ENCODE measurements at regions not wholly inside any gene's neighbourhood (a gene's known extent, or its start where the extent isn't known, plus 50 kb on each side); places are given as distances from the start of the nearest gene placed in this dataset.

- no peak overlapping the region for H2BK5ac ChIP-seq (ENCODE audit: low read length)
- WGBS (ENCODE audit: extremely low coverage, insufficient coverage, low lambda C conversion rate): no CpG with 5 or more reads among the region's 6 CpGs
Measured at GRCh38 chr10:8534096-8534495, 479.6 kb downstream of the GATA3 start.

GRCh38 chr10:8534891-8535290, 480.4 kb downstream of the GATA3 start:
- no peak overlapping the region for H4K5ac ChIP-seq (ENCODE audit: low read length)
- H3K79me2 ChIP-seq (ENCODE audit: control insufficient read depth, insufficient read depth, low read length): no peaks in the 10 kb centered on the region
- no peak overlapping the region for H3K4me3 ChIP-seq (ENCODE audit: low read length)
- H2BK120ac ChIP-seq (ENCODE audit: low read depth, low read length): no peak overlapping the region
- H3K23ac ChIP-seq (ENCODE audit: low read length): no peak overlapping the region
- no peak overlapping the region for H3K56ac ChIP-seq (ENCODE audit: low read length)
- no peak overlapping the region for H2BK15ac ChIP-seq (replicated peaks; ENCODE audit: low read depth)
- H4K8ac ChIP-seq (ENCODE audit: low read depth, low read length): no peak overlapping the region
- H2AK5ac ChIP-seq (ENCODE audit: low read length): no peak overlapping the region
- H3K4ac ChIP-seq (ENCODE audit: low read depth, low read length): no peak overlapping the region
- no peak overlapping the region for H3K27ac ChIP-seq (ENCODE audit: low read depth, low read length)
- H3K36me3 ChIP-seq (ENCODE audit: control insufficient read depth, insufficient read depth, low read length): no peaks in the 10 kb centered on the region
- H3K4me2 ChIP-seq (ENCODE audit: low read length): no peak overlapping the region
- no peaks in the 10 kb centered on the region for H3K27me3 ChIP-seq (ENCODE audit: insufficient read depth, low read length, poor library complexity)
- no peaks in the 10 kb centered on the region for H3K79me1 ChIP-seq (ENCODE audit: low read length)
- no peak overlapping the region for H3K18ac ChIP-seq (ENCODE audit: low read length)
- no peak overlapping the region for H3K9ac ChIP-seq (ENCODE audit: low read length)
- DNase-seq: no peak
- no peak overlapping the region for H2BK5ac ChIP-seq (ENCODE audit: low read length)
- H3K4me1 ChIP-seq (ENCODE audit: control insufficient read depth, low read depth, low read length): no peaks in the 10 kb centered on the region
- WGBS (ENCODE audit: extremely low coverage, insufficient coverage, low lambda C conversion rate): no CpG with 5 or more reads among the region's 4 CpGs

More at GRCh38 chr10:8534096-8534495, 479.6 kb downstream of the GATA3 start:
- Histone ChIP-seq H3K79me2 (ENCODE audit: control insufficient read depth, insufficient read depth, low read length) (no peaks in the 10 kb centered on the region), H2AK5ac (ENCODE audit: low read length) (no peak overlapping the region), H4K8ac (ENCODE audit: low read depth, low read length) (no peak overlapping the region), H3K23ac (ENCODE audit: low read length) (no peak overlapping the region), H2BK15ac (replicated peaks; ENCODE audit: low read depth) (no peak overlapping the region), H3K56ac (ENCODE audit: low read length) (no peak overlapping the region), H4K5ac (ENCODE audit: low read length) (no peak overlapping the region), H3K18ac (ENCODE audit: low read length) (no peak overlapping the region), H3K4me1 (ENCODE audit: control insufficient read depth, low read depth, low read length) (no peaks in the 10 kb centered on the region), H3K4me2 (ENCODE audit: low read length) (no peak overlapping the region), H3K27ac (ENCODE audit: low read depth, low read length) (no peak overlapping the region), H3K79me1 (ENCODE audit: low read length) (no peaks in the 10 kb centered on the region), H2BK120ac (ENCODE audit: low read depth, low read length) (no peak overlapping the region), H3K9ac (ENCODE audit: low read length) (no peak overlapping the region), H3K36me3 (ENCODE audit: control insufficient read depth, insufficient read depth, low read length) (no peaks in the 10 kb centered on the region), H3K4ac (ENCODE audit: low read depth, low read length) (no peak overlapping the region), H3K27me3 (ENCODE audit: insufficient read depth, low read length, poor library complexity) (no peaks in the 10 kb centered on the region), H3K4me3 (ENCODE audit: low read length) (no peak overlapping the region)
- DNase-seq: no peak

- H3K56ac ChIP-seq (ENCODE audit: low read length): no peak overlapping the region
- H2BK120ac ChIP-seq (ENCODE audit: low read depth, low read length): no peak overlapping the region
- no peaks in the 10 kb centered on the region for H3K79me2 ChIP-seq (ENCODE audit: control insufficient read depth, insufficient read depth, low read length)
- no CpG with 5 or more reads among the region's 3 CpGs for WGBS (ENCODE audit: extremely low coverage, insufficient coverage, low lambda C conversion rate)
- H3K36me3 ChIP-seq (ENCODE audit: control insufficient read depth, insufficient read depth, low read length): no peaks in the 10 kb centered on the region
- H4K5ac ChIP-seq (ENCODE audit: low read length): no peak overlapping the region
- no peak overlapping the region for H2BK15ac ChIP-seq (replicated peaks; ENCODE audit: low read depth)
- no peak overlapping the region for H3K4me3 ChIP-seq (ENCODE audit: low read length)
- H3K23ac ChIP-seq (ENCODE audit: low read length): no peak overlapping the region
- H3K4ac ChIP-seq (ENCODE audit: low read depth, low read length): no peak overlapping the region
- no peak overlapping the region for H4K8ac ChIP-seq (ENCODE audit: low read depth, low read length)
- no peak overlapping the region for H2BK5ac ChIP-seq (ENCODE audit: low read length)
- no peaks in the 10 kb centered on the region for H3K79me1 ChIP-seq (ENCODE audit: low read length)
- no peak overlapping the region for H2AK5ac ChIP-seq (ENCODE audit: low read length)
- H3K4me1 ChIP-seq (ENCODE audit: control insufficient read depth, low read depth, low read length): no peaks in the 10 kb centered on the region
- no peak overlapping the region for H3K9ac ChIP-seq (ENCODE audit: low read length)
- no peak overlapping the region for H3K4me2 ChIP-seq (ENCODE audit: low read length)
- DNase-seq: no peak
- no peak overlapping the region for H3K27ac ChIP-seq (ENCODE audit: low read depth, low read length)
- H3K27me3 ChIP-seq (ENCODE audit: insufficient read depth, low read length, poor library complexity): no peaks in the 10 kb centered on the region
- no peak overlapping the region for H3K18ac ChIP-seq (ENCODE audit: low read length)
Measured at GRCh38 chr10:8539056-8539455, 484.6 kb downstream of the GATA3 start.

- no peak overlapping the region for H3K4me2 ChIP-seq (ENCODE audit: low read length)
- H3K27me3 ChIP-seq (ENCODE audit: insufficient read depth, low read length, poor library complexity): no peaks in the 10 kb centered on the region
- no peak overlapping the region for H3K9ac ChIP-seq (ENCODE audit: low read length)
- no peak overlapping the region for H2AK5ac ChIP-seq (ENCODE audit: low read length)
- no peak overlapping the region for H4K8ac ChIP-seq (ENCODE audit: low read depth, low read length)
- H3K4me1 ChIP-seq (ENCODE audit: control insufficient read depth, low read depth, low read length): no peaks in the 10 kb centered on the region
- DNase-seq: no peak
- H3K36me3 ChIP-seq (ENCODE audit: control insufficient read depth, insufficient read depth, low read length): no peaks in the 10 kb centered on the region
- no peak overlapping the region for H3K27ac ChIP-seq (ENCODE audit: low read depth, low read length)
- no peak overlapping the region for H4K5ac ChIP-seq (ENCODE audit: low read length)
- no peak overlapping the region for H3K18ac ChIP-seq (ENCODE audit: low read length)
- no peaks in the 10 kb centered on the region for H3K79me1 ChIP-seq (ENCODE audit: low read length)
- H3K56ac ChIP-seq (ENCODE audit: low read length): no peak overlapping the region
- H3K23ac ChIP-seq (ENCODE audit: low read length): no peak overlapping the region
- H2BK5ac ChIP-seq (ENCODE audit: low read length): no peak overlapping the region
- no peak overlapping the region for H3K4ac ChIP-seq (ENCODE audit: low read depth, low read length)
- H2BK120ac ChIP-seq (ENCODE audit: low read depth, low read length): no peak overlapping the region
- no peaks in the 10 kb centered on the region for H3K79me2 ChIP-seq (ENCODE audit: control insufficient read depth, insufficient read depth, low read length)
- H2BK15ac ChIP-seq (replicated peaks; ENCODE audit: low read depth): no peak overlapping the region
- no peak overlapping the region for H3K4me3 ChIP-seq (ENCODE audit: low read length)
- WGBS (ENCODE audit: extremely low coverage, insufficient coverage, low lambda C conversion rate): no CpG with 5 or more reads among the region's 3 CpGs
Measured at GRCh38 chr10:8543361-8544056, 489.0 kb downstream of the GATA3 start.

GRCh38 chr10:8544057-8544380, 489.5 kb downstream of the GATA3 start:
- no peak overlapping the region for H3K4me2 ChIP-seq (ENCODE audit: low read length)
- H3K4ac ChIP-seq (ENCODE audit: low read depth, low read length): no peak overlapping the region
- H3K56ac ChIP-seq (ENCODE audit: low read length): no peak overlapping the region
- H3K18ac ChIP-seq (ENCODE audit: low read length): no peak overlapping the region
- no peak overlapping the region for H3K9ac ChIP-seq (ENCODE audit: low read length)
- DNase-seq: no peak
- no peak overlapping the region for H2BK120ac ChIP-seq (ENCODE audit: low read depth, low read length)
- H3K27ac ChIP-seq (ENCODE audit: low read depth, low read length): no peak overlapping the region
- no peak overlapping the region for H2BK15ac ChIP-seq (replicated peaks; ENCODE audit: low read depth)
- H4K8ac ChIP-seq (ENCODE audit: low read depth, low read length): no peak overlapping the region
- no peak overlapping the region for H2BK5ac ChIP-seq (ENCODE audit: low read length)
- no peak overlapping the region for H4K5ac ChIP-seq (ENCODE audit: low read length)
- H3K4me1 ChIP-seq (ENCODE audit: control insufficient read depth, low read depth, low read length): no peaks in the 10 kb centered on the region
- no peak overlapping the region for H3K23ac ChIP-seq (ENCODE audit: low read length)
- H3K27me3 ChIP-seq (ENCODE audit: insufficient read depth, low read length, poor library complexity): no peaks in the 10 kb centered on the region
- H2AK5ac ChIP-seq (ENCODE audit: low read length): no peak overlapping the region
- H3K4me3 ChIP-seq (ENCODE audit: low read length): no peak overlapping the region
- no peaks in the 10 kb centered on the region for H3K79me2 ChIP-seq (ENCODE audit: control insufficient read depth, insufficient read depth, low read length)
- WGBS (ENCODE audit: extremely low coverage, insufficient coverage, low lambda C conversion rate): no CpG with 5 or more reads among the region's 2 CpGs
- no peaks in the 10 kb centered on the region for H3K36me3 ChIP-seq (ENCODE audit: control insufficient read depth, insufficient read depth, low read length)
- H3K79me1 ChIP-seq (ENCODE audit: low read length): no peaks in the 10 kb centered on the region

GRCh38 chr10:8544500-8544899, 490.0 kb downstream of the GATA3 start:
- no peak overlapping the region for H3K4me2 ChIP-seq (ENCODE audit: low read length)
- no peaks in the 10 kb centered on the region for H3K36me3 ChIP-seq (ENCODE audit: control insufficient read depth, insufficient read depth, low read length)
- no peak overlapping the region for H3K18ac ChIP-seq (ENCODE audit: low read length)
- H4K8ac ChIP-seq (ENCODE audit: low read depth, low read length): no peak overlapping the region
- no peak overlapping the region for H4K5ac ChIP-seq (ENCODE audit: low read length)
- no peaks in the 10 kb centered on the region for H3K4me1 ChIP-seq (ENCODE audit: control insufficient read depth, low read depth, low read length)
- no peak overlapping the region for H3K23ac ChIP-seq (ENCODE audit: low read length)
- no peaks in the 10 kb centered on the region for H3K79me2 ChIP-seq (ENCODE audit: control insufficient read depth, insufficient read depth, low read length)
- H3K27me3 ChIP-seq (ENCODE audit: insufficient read depth, low read length, poor library complexity): no peaks in the 10 kb centered on the region
- H3K27ac ChIP-seq (ENCODE audit: low read depth, low read length): no peak overlapping the region
- no CpG with 5 or more reads among the region's 6 CpGs for WGBS (ENCODE audit: extremely low coverage, insufficient coverage, low lambda C conversion rate)
- no peaks in the 10 kb centered on the region for H3K79me1 ChIP-seq (ENCODE audit: low read length)
- no peak overlapping the region for H2BK120ac ChIP-seq (ENCODE audit: low read depth, low read length)
- no peak overlapping the region for H2BK15ac ChIP-seq (replicated peaks; ENCODE audit: low read depth)
- no peak overlapping the region for H3K56ac ChIP-seq (ENCODE audit: low read length)
- H2BK5ac ChIP-seq (ENCODE audit: low read length): no peak overlapping the region
- no peak overlapping the region for H3K4ac ChIP-seq (ENCODE audit: low read depth, low read length)
- H3K9ac ChIP-seq (ENCODE audit: low read length): no peak overlapping the region
- no peak overlapping the region for H3K4me3 ChIP-seq (ENCODE audit: low read length)
- H2AK5ac ChIP-seq (ENCODE audit: low read length): no peak overlapping the region
- DNase-seq: no peak

Measured in mesendoderm (in vitro differentiated cells).